Gastroesophageal sphincter (tissue), 4 donors: ENCODE measurements at regions not wholly inside any gene's neighbourhood (a gene's known extent, or its start where the extent isn't known, plus 50 kb on each side); places are given as distances from the start of the nearest gene placed in this dataset.

ENCODE experiments used
- ATAC-seq: fragments of 150-250 bp; one replicate; pipeline ENCODE4 v1.9.1; 2016; ENCODE audit warnings: mild to moderate bottlenecking, moderate library complexity
- H3K27ac ChIP-seq, 4 donors: fragments of 200-600 bp; sonication (generic) in 3 of 4; 1 replicate in 3 of 4; 2 replicates in 1 of 4; pipeline ENCODE4 v1.5.1; 2016 to 2019
- H3K27me3 ChIP-seq: fragments of 200-600 bp; sonication (generic); one replicate; pipeline ENCODE4 v1.5.1; 2019
- H3K36me3 ChIP-seq, 2 donors: fragments of 200-600 bp; sonication (generic); one replicate each; pipeline ENCODE4 v1.5.1; 2019; ENCODE audit warnings: control low read depth in 1 of 2
- H3K4me1 ChIP-seq, 3 donors: fragments of 200-600 bp; sonication (generic); 1 replicate in 2 of 3; 2 replicates in 1 of 3; pipeline ENCODE4 v1.5.1; 2016 to 2019; ENCODE audit warnings: control low read depth in 2 of 3
- H3K4me3 ChIP-seq, 2 donors: fragments of 200-600 bp; sonication (generic); one replicate each; pipeline ENCODE4 v1.5.1; 2019; ENCODE audit warnings: mild to moderate bottlenecking in 1 of 2, moderate library complexity in 1 of 2
- H3K9me3 ChIP-seq, 3 donors: fragments of 200-600 bp; sonication (generic); one replicate each; pipeline ENCODE4 v1.5.1; 2017 to 2019; ENCODE audit warnings: control low read depth in 2 of 3
- EP300 ChIP-seq: sonication (generic); formaldehyde crosslinking; IDR thresholded peaks from one replicate; pipeline ENCODE4 v1.6.1; 2017; ENCODE audit warnings: antibody characterized with exemption, mild to moderate bottlenecking
- POLR2A ChIP-seq, 2 donors: fragments of 450-650 bp; IDR thresholded peaks; one replicate each; pipeline ENCODE4 v1.6.1; 2017; ENCODE audit warnings: antibody characterized with exemption in 2 of 2, mild to moderate bottlenecking in 2 of 2, moderate library complexity in 1 of 2
- POLR2AphosphoS5 ChIP-seq: sonication (generic); formaldehyde crosslinking; IDR thresholded peaks from one replicate; pipeline ENCODE4 v1.6.1; 2017; ENCODE audit warnings: antibody characterized with exemption
- WGBS, 2 donors: methylation state at CpG; one replicate each; pipeline ENCODE4 v1.1.5; 2018; ENCODE audit warnings: low coverage in 1 of 2; 5-methylcytosine and 5-hydroxymethylcytosine counted together
- TF ChIP-seq, protein P1 (sequence below), 4 experiments: fragments of 200-600 bp in 2 of 4; fragments of 450-650 bp in 2 of 4; sonication (generic) in 1 of 4; IDR thresholded peaks; one replicate each; pipeline ENCODE4 v1.5.1; 2017 to 2019; ENCODE audit warnings: antibody characterized with exemption in 4 of 4, mild to moderate bottlenecking in 2 of 4, moderate library complexity in 2 of 4

DNA sequence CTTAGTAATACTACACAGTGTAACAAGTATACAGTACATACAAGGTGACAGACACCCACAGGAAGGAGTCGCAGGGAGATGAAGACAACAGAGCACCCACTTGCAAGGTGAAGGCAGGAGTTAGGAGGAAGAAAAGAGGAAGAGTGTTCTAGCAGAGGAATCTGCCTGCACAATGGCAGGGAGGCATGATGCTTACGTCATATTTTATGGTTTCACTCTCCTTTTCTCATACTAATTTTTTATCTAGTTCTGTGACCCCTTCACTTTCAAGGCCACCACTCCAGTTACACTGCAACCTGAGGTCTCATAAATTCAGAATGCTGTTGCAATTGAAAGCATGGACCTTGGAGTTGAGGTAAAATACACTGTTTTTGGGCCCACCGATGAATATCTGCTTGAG lies 331.7 kb downstream of the MEIS1 start:
- Histone ChIP-seq H3K9me3 (no peaks in the 10 kb centered on the region), H3K27ac (no peak overlapping the region), H3K4me3 (no peak overlapping the region), H3K4me1 (peaks cover 0 to 4% (median 0%) of the 10 kb centered on the region in 3 donors), H3K27me3 (no peaks in the 10 kb centered on the region), H3K36me3 (no peaks in the 10 kb centered on the region)
- 98 to 100% methylated on average over 3 of the region's 3 CpGs for WGBS, 2 donors
- ATAC-seq = no peak
- TF ChIP-seq EP300 (no peak), POLR2AphosphoS5 (no peak), POLR2A (IDR thresholded peaks at IDR 0.05) (no peak)
- TF ChIP-seq, protein P1, sequence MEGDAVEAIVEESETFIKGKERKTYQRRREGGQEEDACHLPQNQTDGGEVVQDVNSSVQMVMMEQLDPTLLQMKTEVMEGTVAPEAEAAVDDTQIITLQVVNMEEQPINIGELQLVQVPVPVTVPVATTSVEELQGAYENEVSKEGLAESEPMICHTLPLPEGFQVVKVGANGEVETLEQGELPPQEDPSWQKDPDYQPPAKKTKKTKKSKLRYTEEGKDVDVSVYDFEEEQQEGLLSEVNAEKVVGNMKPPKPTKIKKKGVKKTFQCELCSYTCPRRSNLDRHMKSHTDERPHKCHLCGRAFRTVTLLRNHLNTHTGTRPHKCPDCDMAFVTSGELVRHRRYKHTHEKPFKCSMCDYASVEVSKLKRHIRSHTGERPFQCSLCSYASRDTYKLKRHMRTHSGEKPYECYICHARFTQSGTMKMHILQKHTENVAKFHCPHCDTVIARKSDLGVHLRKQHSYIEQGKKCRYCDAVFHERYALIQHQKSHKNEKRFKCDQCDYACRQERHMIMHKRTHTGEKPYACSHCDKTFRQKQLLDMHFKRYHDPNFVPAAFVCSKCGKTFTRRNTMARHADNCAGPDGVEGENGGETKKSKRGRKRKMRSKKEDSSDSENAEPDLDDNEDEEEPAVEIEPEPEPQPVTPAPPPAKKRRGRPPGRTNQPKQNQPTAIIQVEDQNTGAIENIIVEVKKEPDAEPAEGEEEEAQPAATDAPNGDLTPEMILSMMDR (IDR thresholded peaks at IDR 0.05) = no peak

DNA sequence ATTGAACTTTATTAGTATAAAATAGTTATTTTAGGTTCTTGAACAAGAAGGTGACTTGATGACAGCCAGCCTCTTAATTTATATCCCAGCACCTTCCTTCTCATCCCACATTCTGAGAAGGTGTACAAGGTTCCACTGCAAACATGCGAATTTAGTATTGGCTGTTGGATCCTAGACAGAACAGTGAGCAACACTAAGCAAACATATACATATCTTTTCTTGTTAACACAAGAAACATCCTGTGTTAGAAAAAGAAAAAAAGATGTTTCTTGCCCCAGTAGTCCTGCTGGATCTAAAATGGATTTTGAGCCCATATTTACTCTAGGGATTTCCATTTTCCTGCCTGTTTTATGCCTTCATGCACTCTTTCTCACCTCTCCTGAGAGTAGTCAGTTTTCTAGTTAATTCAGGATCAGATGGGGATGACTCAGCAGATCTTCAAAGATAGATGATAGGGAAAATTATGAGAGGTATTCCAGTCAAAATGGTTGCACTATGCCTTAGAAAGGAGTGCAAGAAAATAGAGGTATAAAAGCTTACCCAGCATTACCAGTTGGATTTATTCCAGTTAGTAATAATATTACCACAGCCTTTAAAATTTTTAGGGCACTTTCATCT lies 336.5 kb downstream of the MEIS1 start:
- no peaks in the 10 kb centered on the region for H3K27me3 ChIP-seq
- H3K27ac ChIP-seq = no peak overlapping the region
- no peak overlapping the region for H3K4me3 ChIP-seq
- ATAC-seq = no peak
- no peaks in the 10 kb centered on the region for H3K9me3 ChIP-seq
- no peaks in the 10 kb centered on the region for H3K36me3 ChIP-seq
- no peak for TF ChIP-seq POLR2A (IDR thresholded peaks at IDR 0.05)
- no peak for TF ChIP-seq POLR2AphosphoS5
- TF ChIP-seq EP300 = no peak
- TF ChIP-seq, protein P1 (IDR thresholded peaks at IDR 0.05) = no peak
- peaks cover 0 to 9% (median 0%) of the 10 kb centered on the region in 3 donors for H3K4me1 ChIP-seq
- WGBS, 2 donors = 82 to 100% methylated on average over 1 of the region's 1 CpG

DNA sequence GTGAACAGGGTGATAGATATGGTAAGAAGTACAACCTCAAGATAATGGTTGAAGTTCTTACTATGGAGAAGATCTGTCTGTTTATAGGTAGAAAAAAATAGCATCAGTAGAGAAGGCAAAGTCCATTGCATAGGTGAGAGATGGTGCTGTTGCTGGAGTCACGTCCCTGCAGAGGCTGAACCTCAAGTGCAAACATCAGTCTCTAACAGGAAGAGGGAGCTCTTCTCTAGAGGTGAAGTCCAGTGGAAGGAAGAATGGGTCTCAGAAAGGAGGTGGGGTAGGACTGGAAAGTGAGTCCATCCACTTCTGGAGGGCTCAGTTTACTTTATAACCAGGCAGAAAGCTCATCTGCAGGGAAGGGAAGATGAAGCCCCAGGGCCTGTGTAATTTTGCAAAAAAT lies 337.7 kb downstream of the MEIS1 start:
- 86 to 89% methylated on average over 1 of the region's 1 CpG for WGBS, 2 donors
- no peak overlapping the region for H3K4me3 ChIP-seq
- peaks cover 0 to 9% (median 0%) of the 10 kb centered on the region in 3 donors for H3K4me1 ChIP-seq
- H3K27ac ChIP-seq = no peak overlapping the region
- no peaks in the 10 kb centered on the region for H3K36me3 ChIP-seq
- no peak for ATAC-seq
- no peaks in the 10 kb centered on the region for H3K27me3 ChIP-seq
- no peak for TF ChIP-seq EP300
- TF ChIP-seq, protein P1 (IDR thresholded peaks at IDR 0.05) = no peak
- TF ChIP-seq POLR2A (IDR thresholded peaks at IDR 0.05) = no peak
- no peaks in the 10 kb centered on the region for H3K9me3 ChIP-seq

DNA sequence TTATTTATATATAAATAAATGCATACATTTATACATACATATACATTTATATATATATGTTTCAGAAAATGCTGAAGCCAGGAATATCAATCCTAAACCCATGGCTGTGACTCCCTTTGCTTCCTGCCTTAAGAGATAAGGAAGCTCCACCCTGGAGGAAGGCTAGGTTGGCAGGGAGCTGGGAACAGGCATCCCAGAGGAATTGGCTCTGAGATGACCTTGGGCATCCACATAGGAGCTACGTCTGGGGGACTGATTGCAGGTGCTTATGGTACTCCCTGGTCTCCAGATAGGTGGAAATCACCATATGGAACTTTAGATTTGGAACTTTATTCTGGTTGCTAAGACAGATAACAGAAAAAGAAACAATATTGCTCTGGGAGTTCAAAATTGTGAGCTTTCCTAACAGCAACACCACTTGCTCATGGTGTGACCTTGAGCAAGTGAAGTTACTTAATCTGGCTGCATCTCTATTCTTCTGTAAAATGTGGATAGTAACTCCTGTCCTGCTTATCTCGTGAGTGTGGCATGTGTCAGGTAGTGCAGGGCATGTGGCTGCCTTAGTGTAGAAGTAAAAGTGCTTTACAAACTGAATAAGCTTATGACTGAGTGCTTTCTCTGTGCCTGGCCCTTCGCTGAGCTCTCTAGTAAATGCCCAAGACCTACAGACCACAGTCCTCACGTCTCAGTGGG lies 341.0 kb downstream of the MEIS1 start:
- H3K9me3 ChIP-seq = no peaks in the 10 kb centered on the region
- H3K27ac ChIP-seq = no peak overlapping the region
- no peaks in the 10 kb centered on the region for H3K27me3 ChIP-seq
- peaks cover 0 to 9% (median 0%) of the 10 kb centered on the region in 3 donors for H3K4me1 ChIP-seq
- 67 to 87% methylated on average over 2 to 3 of the region's 4 CpGs for WGBS, 2 donors
- peak; percentile 77 for ATAC-seq
- no peak overlapping the region for H3K4me3 ChIP-seq
- TF ChIP-seq POLR2AphosphoS5 (no peak), POLR2A (IDR thresholded peaks at IDR 0.05) (no peak), EP300 (no peak)
- TF ChIP-seq, protein P1 (IDR thresholded peaks at IDR 0.05) = no peak
- H3K36me3 ChIP-seq = no peaks in the 10 kb centered on the region

DNA sequence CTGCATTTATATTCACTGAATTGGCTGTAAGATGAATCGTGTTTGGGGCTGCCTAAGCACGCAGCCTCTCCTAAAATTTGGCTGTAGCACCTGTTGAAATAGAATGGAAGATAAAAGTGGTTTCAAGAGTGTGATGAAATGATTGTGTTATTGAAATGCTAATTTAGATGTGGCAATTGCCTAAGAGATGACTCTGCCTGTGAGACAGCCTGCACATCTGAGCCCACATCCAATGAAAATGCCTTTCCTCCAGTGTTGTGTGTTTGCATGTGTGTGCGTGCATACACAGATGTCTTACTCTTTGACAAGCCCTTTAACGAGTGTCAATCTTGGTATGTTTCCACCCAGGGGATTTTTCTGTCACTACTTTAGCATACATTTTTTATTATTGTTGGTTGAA lies 346.9 kb downstream of the MEIS1 start:
- Histone ChIP-seq H3K27ac (no peak overlapping the region), H3K4me1 (no peaks in the 10 kb centered on the region), H3K9me3 (no peaks in the 10 kb centered on the region), H3K36me3 (no peaks in the 10 kb centered on the region), H3K4me3 (no peak overlapping the region), H3K27me3 (no peaks in the 10 kb centered on the region)
- TF ChIP-seq, protein P1 (IDR thresholded peaks at IDR 0.05) = no peak
- no peak for TF ChIP-seq POLR2AphosphoS5
- no peak for TF ChIP-seq POLR2A (IDR thresholded peaks at IDR 0.05)
- TF ChIP-seq EP300 = no peak
- WGBS, 2 donors = 76 to 89% methylated on average over 3 to 4 of the region's 4 CpGs
- ATAC-seq = no peak
